Pancreas (tissue), 10 donors: ENCODE measurements at regions not wholly inside any gene's neighbourhood (a gene's known extent, or its start where the extent isn't known, plus 50 kb on each side); places are given as distances from the start of the nearest gene placed in this dataset.

Experiments used
- ATAC-seq, 4 donors: fragments of 200-7000 bp; cut with Tn5 transposase; one replicate each; pipeline versions ENCODE4 v1.8.0 to v1.9.1; 2020; ENCODE audit warnings: mild to moderate bottlenecking in 4 of 4, moderate library complexity in 4 of 4
- DNase-seq, 6 donors: peaks; one replicate each; pipeline ENCODE4 v3.0.0-alpha.2; 2020
- FAIRE-seq: peaks from 2 replicates; lab custom pipeline; 2012; peaks lifted over from hg19 to GRCh38; lab: Jason Lieb, UNC
- H3K27ac ChIP-seq, 4 donors: fragments of 200-600 bp; sonication (generic); 1 replicate in 3 of 4; 2 replicates in 1 of 4; pipeline versions ENCODE4 v1.5.0 to v1.8.0; 2020
- H3K27me3 ChIP-seq, 4 donors: fragments of 200-600 bp; one replicate each; pipeline ENCODE4 v1.8.0; 2021
- H3K36me3 ChIP-seq, 3 donors: fragments of 200-600 bp; sonication (generic) in 1 of 3; one replicate each; pipeline versions ENCODE4 v1.5.0 to v1.8.0; 2020 to 2021
- H3K4me1 ChIP-seq, 3 donors: fragments of 200-600 bp; one replicate each; pipeline ENCODE4 v1.8.0; 2021
- H3K4me3 ChIP-seq, 4 donors: fragments of 200-600 bp; sonication (generic) in 2 of 4; one replicate each; pipeline versions ENCODE4 v1.5.0 to v1.8.0; 2020 to 2021
- H3K9me3 ChIP-seq, 4 donors: fragments of 200-600 bp; one replicate each; pipeline ENCODE4 v1.8.0; 2021
- CTCF ChIP-seq, 4 donors: fragments of 200-600 bp; sonication (generic) in 3 of 4; IDR thresholded peaks; one replicate each; pipeline versions ENCODE4 v1.5.0 to v1.8.0; 2021; ENCODE audit warnings: antibody characterized with exemption in 4 of 4
- WGBS, 2 donors: extraction: QIAGEN DNeasy Blood & Tissue Kit; methylation state at CpG; one replicate each; pipeline ENCODE4 v1.1.7; 2013; 5-methylcytosine and 5-hydroxymethylcytosine counted together
- intact Hi-C, 3 donors: fragments of 100-400 bp; cut with DNase I; formaldehyde crosslinking; loops; one replicate each; pipeline versions ENCODE4 v1.11.1 to v1.14.2; 2022
- donor health status: healthy with polysubstance abuse.
- donor health status: DM: no; HTN: no; CAD: no; lungs with moderate emphysema.
- donor health status: DM: no; HTN: no; CAD: no.
- donor health status: control.
- donor health status: control.
- donor health status: Bipolar disorder and iron deficiency.
- donor health status: DM: yes; HTN: yes; CAD: no.
- donor health status: DM: no; HTN: no; CAD: no.
- donor health status: DM: no; HTN: no; CAD: no.
- donor health status: DM: yes; HTN: yes; CAD: no.

- H3K27me3 ChIP-seq: no peaks in the 10 kb centered on the region
- no peaks in the 10 kb centered on the region for H3K4me1 ChIP-seq
- no peak overlapping the region for H3K4me3 ChIP-seq
- DNase-seq (no peak), ATAC-seq (no peak), FAIRE-seq (no peak)
- no peak overlapping the region for H3K27ac ChIP-seq
- H3K36me3 ChIP-seq: no peaks in the 10 kb centered on the region
- intact Hi-C loops: no loop called here
- no peaks in the 10 kb centered on the region for H3K9me3 ChIP-seq
- no peak for TF ChIP-seq CTCF (IDR thresholded peaks at IDR 0.05)
These were observed 339.7 kb downstream of the KIF4B start for GRCh38 chr5:155353231-155353630.

DNA sequence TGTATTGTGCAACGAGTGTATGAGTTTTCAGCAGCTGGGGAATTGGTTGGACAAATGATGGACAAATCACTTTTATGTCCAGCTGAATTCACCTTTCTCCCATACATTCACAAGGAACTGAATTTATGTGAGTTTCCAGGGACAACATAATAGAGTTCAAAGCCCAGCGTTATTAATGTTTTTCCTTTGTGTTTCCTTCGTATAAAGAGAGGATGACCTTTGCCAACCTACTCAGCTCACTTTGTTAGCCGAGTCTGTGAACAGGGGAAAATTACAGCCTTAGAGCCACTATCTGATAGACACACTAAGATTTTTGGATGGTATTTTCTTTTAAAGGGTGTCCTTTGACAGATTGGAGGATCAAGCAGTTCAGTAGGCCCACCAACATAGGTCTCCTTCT, 352.5 kb downstream of the KIF4B start:
- Histone ChIP-seq H3K27ac (no peak overlapping the region), H3K27me3 (no peaks in the 10 kb centered on the region), H3K36me3 (no peaks in the 10 kb centered on the region), H3K4me1 (no peaks in the 10 kb centered on the region), H3K9me3 (no peaks in the 10 kb centered on the region), H3K4me3 (no peak overlapping the region)
- no peak for DNase-seq
- ATAC-seq: no peak
- intact Hi-C loops: no loop called here
- no peak for TF ChIP-seq CTCF (IDR thresholded peaks at IDR 0.05)
- no peak for FAIRE-seq
- WGBS, 2 donors: 36 to 42% methylated on average over 4 of the region's 4 CpGs

DNA sequence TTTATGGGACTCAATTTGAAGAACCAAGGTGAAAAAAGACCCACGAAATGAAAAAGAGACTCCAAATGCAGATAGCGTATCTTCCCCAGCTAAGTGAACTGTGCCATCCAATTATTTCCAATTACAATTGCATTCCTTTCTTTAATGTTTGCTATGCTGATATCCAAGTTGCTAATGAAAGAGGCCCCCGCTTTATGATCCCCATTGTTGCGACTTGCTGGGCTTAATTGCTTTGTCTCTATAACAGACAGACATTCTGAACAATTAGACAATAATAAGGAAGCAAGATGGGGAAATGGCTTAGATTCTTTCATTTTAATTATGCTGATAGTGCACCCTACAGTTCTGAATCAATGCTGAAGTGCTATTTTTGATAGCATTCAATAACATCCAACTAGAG, 354.3 kb downstream of the KIF4B start:
- no peaks in the 10 kb centered on the region for H3K36me3 ChIP-seq
- FAIRE-seq: no peak
- no peaks in the 10 kb centered on the region for H3K27me3 ChIP-seq
- no peaks in the 10 kb centered on the region for H3K4me1 ChIP-seq
- no peak for TF ChIP-seq CTCF (IDR thresholded peaks at IDR 0.05)
- H3K9me3 ChIP-seq: no peaks in the 10 kb centered on the region
- DNase-seq: no peak
- WGBS, 2 donors: 60 to 75% methylated on average over 4 of the region's 4 CpGs
- H3K27ac ChIP-seq: no peak overlapping the region
- no peak for ATAC-seq
- intact Hi-C loops: no loop called here
- H3K4me3 ChIP-seq: no peak overlapping the region

GRCh38 chr5:155368490-155368889, 354.9 kb downstream of the KIF4B start:
- H3K27me3 ChIP-seq: no peaks in the 10 kb centered on the region
- FAIRE-seq: no peak
- no peaks in the 10 kb centered on the region for H3K4me1 ChIP-seq
- no peaks in the 10 kb centered on the region for H3K9me3 ChIP-seq
- no peak for DNase-seq
- ATAC-seq: no peak
- intact Hi-C loops: no loop called here
- H3K27ac ChIP-seq: no peak overlapping the region
- H3K4me3 ChIP-seq: no peak overlapping the region
- WGBS, 2 donors: 28 to 48% methylated on average over 1 of the region's 1 CpG
- H3K36me3 ChIP-seq: no peaks in the 10 kb centered on the region
- TF ChIP-seq CTCF (IDR thresholded peaks at IDR 0.05): no peak

- intact Hi-C loops: no loop called here
- no peak for FAIRE-seq
- H3K36me3 ChIP-seq: no peaks in the 10 kb centered on the region
- no peaks in the 10 kb centered on the region for H3K4me1 ChIP-seq
- no peak overlapping the region for H3K27ac ChIP-seq
- H3K4me3 ChIP-seq: no peak overlapping the region
- H3K27me3 ChIP-seq: no peaks in the 10 kb centered on the region
- no peak for TF ChIP-seq CTCF (IDR thresholded peaks at IDR 0.05)
- WGBS, 2 donors: 42 to 59% methylated on average over 3 of the region's 3 CpGs
- DNase-seq: no peak
- ATAC-seq: no peak
- H3K9me3 ChIP-seq: no peaks in the 10 kb centered on the region
These were observed 366.9 kb downstream of the KIF4B start for GRCh38 chr5:155380480-155380879.
